ENCODE measurements at regions not wholly inside any gene's neighbourhood (a gene's known extent, or its start where the extent isn't known, plus 50 kb on each side); places are given as distances from the start of the nearest gene placed in this dataset.
"Not testable (repeated sequence)": the region's sequence is repeated elsewhere in the genome, so short reads cannot be mapped to it uniquely, and the experiment has no call there.

DNA sequence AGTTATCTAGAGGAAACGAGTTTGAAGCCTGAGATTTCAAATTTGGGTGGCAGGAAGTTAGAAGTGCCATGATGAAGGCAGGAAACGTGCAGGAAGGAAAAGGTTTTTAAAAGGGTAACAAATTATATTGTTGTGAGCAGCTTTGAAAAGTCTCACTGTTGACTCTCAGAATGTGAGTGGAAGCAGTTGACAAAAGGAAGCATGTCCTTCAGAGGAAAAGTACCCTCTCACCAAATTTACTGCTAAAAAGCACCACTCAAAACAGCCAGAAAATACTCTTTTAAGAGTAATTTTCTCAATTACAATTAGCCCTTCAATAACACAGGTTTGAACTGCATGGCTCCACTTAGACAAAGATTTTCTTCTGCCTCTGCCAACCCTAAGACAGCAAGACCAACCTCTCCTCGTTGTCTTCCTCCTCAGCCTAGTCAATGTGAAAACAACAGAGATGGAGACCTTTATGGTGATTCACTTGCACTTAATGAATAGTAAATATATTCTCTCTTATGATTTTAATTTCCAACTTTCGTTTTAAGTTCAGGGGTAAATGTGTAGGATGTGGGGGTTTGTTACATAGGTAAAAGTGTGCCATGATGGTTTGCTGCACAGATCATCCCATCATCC lies 117.1 kb upstream of the LIPC start:
- DNase-seq (ENCODE audit: low spot score), result no peak
- TF ChIP-seq, protein P1, sequence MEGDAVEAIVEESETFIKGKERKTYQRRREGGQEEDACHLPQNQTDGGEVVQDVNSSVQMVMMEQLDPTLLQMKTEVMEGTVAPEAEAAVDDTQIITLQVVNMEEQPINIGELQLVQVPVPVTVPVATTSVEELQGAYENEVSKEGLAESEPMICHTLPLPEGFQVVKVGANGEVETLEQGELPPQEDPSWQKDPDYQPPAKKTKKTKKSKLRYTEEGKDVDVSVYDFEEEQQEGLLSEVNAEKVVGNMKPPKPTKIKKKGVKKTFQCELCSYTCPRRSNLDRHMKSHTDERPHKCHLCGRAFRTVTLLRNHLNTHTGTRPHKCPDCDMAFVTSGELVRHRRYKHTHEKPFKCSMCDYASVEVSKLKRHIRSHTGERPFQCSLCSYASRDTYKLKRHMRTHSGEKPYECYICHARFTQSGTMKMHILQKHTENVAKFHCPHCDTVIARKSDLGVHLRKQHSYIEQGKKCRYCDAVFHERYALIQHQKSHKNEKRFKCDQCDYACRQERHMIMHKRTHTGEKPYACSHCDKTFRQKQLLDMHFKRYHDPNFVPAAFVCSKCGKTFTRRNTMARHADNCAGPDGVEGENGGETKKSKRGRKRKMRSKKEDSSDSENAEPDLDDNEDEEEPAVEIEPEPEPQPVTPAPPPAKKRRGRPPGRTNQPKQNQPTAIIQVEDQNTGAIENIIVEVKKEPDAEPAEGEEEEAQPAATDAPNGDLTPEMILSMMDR (IDR thresholded peaks at IDR 0.05; ENCODE audit: extremely low read depth, missing control alignments), result no peak

DNA sequence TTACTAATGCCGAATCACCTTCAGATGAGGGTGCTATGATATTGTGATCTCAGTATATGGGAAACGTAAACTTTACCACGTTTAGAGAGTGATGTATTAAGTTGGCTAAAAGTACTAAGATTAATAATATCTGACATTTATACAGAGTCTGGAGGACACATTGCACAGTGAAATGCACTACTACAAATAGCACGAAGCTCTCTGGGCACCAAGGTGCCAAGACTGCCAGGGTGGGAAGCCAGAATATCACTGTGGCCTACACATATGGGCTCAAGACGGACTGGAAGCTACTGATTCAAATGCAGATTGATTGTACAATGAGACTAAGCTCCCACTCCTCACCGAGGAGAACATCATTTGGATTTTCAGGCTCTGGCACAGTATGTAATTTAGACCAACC lies 113.3 kb upstream of the LIPC start:
- no peak for DNase-seq (ENCODE audit: low spot score)
- TF ChIP-seq, protein P1 (IDR thresholded peaks at IDR 0.05; ENCODE audit: extremely low read depth, missing control alignments), result no peak

DNA sequence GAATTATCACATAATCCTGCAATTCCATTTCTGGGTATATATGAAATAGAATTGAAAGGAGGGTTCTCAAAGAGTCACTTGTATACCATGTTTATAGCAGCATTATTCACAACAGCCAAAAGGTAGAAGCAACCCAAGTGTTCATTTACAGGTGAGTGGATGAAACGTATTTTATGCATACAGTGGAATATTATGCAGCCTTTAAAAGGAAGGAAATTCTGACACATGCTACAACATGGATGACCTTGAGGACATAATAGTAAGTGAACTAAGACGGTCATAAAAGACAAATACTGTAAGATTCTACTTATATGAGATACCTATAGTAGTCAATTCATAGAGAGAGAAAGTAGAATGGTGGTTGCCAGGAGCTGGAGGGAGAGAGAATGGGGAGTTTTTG lies 110.8 kb upstream of the LIPC start:
- TF ChIP-seq, protein P1 (IDR thresholded peaks at IDR 0.05; ENCODE audit: extremely low read depth, missing control alignments), result no peak
- no peak for DNase-seq (ENCODE audit: low spot score)

DNA sequence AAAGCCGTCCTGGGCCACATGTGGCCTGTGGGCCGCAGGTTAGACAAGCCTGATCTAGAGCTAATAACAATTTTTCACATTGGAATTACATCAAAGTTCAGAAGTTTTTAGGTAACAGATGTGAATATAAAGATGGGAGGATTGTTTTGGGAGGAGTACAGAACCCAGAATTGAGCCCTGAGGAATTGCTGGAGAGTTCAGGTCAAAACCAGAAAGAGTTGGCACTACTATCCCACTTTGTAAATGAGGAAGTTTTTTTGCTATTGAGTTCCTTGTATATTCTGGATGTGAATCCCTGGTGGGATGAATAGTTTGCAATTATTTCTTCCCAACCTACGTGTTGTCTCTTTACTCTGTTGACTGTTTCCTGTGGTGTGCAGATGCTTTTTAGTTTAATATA lies 109.5 kb upstream of the LIPC start:
- TF ChIP-seq, protein P1 (IDR thresholded peaks at IDR 0.05; ENCODE audit: extremely low read depth, missing control alignments), result no peak
- DNase-seq (ENCODE audit: low spot score), result no peak

DNA sequence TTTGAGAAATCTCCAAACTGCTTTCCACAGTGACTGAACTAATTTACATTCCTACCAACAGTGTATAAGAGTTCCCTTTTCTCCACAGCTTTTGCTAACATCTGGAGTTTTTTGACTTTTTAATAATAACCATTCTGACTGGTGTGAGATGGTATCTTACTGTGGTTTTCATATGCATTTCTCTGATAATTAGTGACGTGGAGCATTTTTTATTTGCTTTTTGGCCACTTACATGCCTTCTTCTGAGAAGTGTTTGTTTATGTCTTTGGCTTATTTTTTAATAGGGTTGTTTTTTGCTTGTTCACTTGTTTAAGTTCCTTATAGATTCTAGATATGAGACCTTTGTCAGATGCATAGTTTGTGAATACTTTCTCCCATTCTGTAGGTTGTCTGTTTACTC lies 108.5 kb upstream of the LIPC start:
- not testable (repeated sequence) for DNase-seq (ENCODE audit: low spot score)

DNA sequence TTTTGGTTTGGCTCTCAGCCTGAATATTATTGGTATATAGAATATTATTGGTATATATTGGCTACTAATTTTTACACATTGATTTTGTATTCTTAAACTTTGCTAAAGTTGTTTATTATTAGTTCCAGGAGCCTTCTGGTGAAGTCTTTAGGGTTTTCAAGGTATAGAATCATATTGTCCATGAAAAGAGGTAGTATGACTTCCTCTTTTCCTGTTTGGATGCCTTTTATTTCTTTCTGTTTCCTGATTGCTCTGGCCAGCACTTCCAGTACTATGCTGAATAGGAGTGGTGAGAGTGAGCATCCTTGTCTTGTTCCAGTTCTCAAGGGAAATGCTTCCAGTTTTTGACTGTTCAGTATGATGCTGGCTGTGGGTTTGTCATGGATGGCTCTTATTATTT lies 107.3 kb upstream of the LIPC start:
- TF ChIP-seq, protein P1 (IDR thresholded peaks at IDR 0.05; ENCODE audit: extremely low read depth, missing control alignments), result no peak
- DNase-seq (ENCODE audit: low spot score), result no peak

DNA sequence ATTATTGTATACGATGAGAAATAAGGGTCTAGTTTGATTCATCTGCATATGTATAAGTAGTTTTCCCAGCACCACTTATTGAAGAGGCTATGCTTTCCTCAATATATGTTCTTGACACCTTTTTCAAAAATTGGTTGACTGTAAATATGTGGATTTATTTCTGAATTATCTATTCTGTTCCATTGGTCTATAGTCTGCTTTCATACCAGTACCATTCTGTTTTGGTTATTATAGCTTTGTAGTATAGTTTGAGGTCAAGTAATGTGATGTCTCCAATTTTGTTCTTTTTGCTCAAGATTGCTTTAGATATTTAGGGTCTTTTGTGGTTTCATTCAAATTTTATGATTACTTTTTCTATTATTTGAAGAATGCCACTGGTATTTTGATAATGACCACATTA lies 103.8 kb upstream of the LIPC start:
- no peak for DNase-seq (ENCODE audit: low spot score)
- TF ChIP-seq, protein P1 (IDR thresholded peaks at IDR 0.05; ENCODE audit: extremely low read depth, missing control alignments), result no peak

DNA sequence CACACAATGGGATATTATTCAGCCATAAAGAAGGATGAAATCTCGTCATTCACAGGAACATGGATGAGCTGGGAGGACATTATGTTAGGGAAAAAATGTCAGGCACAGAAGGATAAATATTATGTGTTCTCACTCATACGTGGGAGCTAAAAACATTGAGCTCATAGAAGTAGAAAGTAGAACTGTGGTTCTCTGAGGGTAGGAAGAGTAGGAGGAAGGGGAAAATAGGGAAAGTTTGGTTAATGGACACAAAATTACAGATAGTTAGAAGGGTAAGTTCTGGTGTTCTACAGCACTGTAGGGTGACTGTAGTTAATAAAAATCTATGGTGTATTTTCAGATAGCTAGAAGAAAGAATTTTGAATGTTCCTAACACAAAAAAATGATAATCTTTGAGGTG lies 102.6 kb upstream of the LIPC start:
- DNase-seq (ENCODE audit: low spot score), result no peak
- TF ChIP-seq, protein P1 (IDR thresholded peaks at IDR 0.05; ENCODE audit: extremely low read depth, missing control alignments), result no peak
